Dedifferentiated amniotic fluid mesenchymal stem cell (primary cell): ENCODE measurements at regions not wholly inside any gene's neighbourhood (a gene's known extent, or its start where the extent isn't known, plus 50 kb on each side); places are given as distances from the start of the nearest gene placed in this dataset.
A peak's percentile ranks its signal among the peaks of the same experiment; 100 is the strongest.
"Not testable (repeated sequence)": the region's sequence is repeated elsewhere in the genome, so short reads cannot be mapped to it uniquely, and the experiment has no call there.

Experiments
- DNase-seq: peaks from one replicate; pipeline ENCODE4 v3.0.0-alpha.2; 2016; ENCODE audit errors: extremely low spot score

GRCh38 chr12:123062681-123063486 is 82.4 kb downstream of the ARL6IP4 start:
- peak; percentile 49 for DNase-seq

DNA sequence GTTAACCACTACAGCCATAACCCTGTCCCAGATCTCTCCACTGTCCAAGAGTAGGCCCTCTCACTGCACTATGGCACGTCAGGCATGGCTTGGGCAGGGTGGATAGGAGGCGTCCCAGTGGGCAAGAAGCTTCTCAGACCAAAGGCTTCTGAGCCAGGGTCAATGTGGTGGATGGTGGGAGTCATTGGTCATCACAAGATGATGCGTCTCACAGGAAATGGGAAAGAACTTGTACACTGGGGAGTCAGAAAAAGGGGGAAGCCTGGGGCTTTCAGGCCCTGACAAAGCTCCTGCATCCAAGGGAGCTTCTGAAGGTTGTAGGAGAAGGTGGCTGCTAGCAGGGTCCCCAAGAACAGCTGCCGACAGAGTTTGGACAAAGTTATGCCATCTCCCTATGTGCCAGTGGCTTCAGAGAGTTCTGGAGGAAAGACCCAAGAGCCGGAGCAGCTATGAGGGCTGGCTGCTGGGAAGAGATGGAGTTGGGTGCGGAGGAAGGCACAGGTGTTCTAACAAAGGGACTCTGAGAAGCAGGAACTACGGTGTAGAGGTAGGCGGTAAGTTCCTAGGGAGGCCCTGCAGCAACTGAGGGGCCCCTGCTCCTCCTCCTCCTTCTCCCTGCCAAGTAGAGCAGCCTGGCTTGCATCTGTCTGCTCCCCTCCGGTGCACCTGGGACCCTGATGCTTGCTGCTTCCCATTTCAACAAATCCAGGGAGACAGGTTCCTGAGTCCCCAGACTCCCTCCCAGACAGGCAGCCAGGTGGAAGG is 81.1 kb downstream of the ARL6IP4 start:
- no peak for DNase-seq

DNA sequence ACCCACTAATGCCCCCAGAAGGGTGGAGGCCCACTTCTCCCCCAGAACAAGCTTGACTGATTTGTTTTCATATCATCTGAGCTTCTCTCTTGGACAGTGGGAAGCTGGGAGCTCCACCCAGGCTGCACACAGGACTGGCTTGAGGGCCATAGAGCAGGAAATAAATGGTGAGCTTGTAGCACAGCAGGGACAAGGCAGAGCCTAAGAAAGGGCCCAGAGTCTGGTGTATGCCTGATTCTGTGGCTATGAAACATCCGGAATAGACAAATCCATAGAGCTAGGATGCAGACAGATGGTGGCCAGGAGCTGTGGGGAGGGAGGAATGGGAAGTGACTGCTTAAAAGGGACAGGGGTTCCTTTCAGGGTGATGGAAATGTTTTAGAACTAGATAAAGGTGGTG is 79.0 kb downstream of the ARL6IP4 start:
- DNase-seq = no peak

GRCh38 chr12:123058980-123059379 is 78.5 kb downstream of the ARL6IP4 start:
- no peak for DNase-seq

- no peak for DNase-seq
Measured at GRCh38 chr12:123058481-123058880, 78.0 kb downstream of the ARL6IP4 start.

DNA sequence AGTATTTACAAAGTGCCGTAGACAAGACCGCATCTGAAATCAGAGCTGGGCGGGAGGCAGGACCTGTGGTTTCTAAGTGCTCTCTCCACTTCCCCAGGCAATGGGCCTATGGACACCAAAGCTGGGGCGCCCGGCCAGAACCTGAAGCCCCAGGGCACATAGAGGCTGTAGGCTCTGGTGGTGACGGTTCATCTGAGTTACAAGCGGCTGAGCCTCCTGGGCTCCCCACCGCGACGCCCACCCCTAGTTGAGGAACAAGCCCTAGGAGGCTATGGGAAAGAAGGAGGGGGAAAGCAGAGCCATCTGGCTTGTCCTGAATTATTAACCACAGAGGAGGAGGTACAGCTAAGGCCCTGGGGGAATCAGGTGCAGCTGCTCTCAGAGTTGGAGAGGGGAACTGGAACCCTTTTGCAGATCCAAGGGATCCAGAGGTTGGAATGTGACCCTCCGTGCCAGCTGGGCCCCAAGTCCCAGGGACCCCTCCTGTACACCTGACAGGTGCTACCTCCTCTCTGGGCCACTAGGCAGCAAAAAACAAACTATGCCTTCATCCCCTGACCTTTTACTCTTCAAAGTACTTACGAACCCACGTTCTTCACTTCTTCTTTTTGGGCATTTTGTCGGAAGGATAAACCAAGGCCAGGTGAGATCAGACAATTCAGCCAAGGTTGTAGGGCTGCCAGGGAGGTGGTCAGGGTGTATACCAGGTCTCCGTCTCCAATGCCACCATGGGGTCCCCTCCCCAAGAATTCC is 77.2 kb downstream of the ARL6IP4 start:
- DNase-seq = no peak

DNA sequence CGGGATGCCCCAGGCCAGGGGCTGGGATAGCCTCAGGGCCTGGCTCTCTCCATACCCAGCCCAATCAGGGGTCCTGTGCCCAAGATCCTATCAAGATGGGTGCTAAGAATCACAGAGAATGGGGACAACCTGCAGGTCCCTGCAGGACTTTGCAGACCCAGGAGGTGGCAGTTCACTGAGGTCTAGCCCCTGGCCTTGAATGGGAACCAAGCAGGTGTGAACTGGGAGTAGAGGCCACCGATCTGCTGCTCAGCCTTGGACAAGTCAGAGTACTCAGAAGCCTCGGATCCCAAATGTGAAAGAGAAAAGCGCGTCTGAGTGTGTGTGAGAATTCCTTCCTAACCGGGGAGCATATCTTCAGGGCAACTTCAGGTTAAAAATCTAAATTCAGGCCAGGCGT is 76.2 kb downstream of the ARL6IP4 start:
- no peak for DNase-seq

GRCh38 chr12:123056053-123056452 is 75.6 kb downstream of the ARL6IP4 start:
- no peak for DNase-seq

GRCh38 chr12:123055281-123055766 is 74.8 kb downstream of the ARL6IP4 start:
- DNase-seq = no peak

DNA sequence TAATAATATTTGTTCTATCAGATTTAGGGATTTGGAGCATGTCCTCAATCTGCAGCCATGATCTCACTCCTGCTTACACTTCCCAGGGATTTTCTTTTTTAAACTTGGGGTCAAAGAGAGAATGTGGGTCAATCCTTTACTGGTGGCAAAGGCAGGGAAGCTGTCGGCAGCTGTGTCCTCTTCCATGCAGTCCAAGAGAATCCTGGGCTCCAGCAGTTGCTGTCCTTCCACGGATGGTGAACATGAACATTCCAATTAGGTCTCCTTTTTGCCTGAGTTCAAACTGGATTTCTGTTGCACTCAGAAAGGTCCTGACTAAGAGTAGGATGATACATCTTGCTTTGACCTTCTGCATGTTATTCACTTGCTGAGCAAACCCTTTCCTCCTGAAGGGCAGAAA is 73.9 kb downstream of the ARL6IP4 start:
- DNase-seq = no peak

- no peak for DNase-seq
Measured at GRCh38 chr12:123051556-123051955, 71.1 kb downstream of the ARL6IP4 start.

GRCh38 chr12:123050913-123051312 is 70.4 kb downstream of the ARL6IP4 start:
- no peak for DNase-seq

GRCh38 chr12:123050331-123050831 is 69.9 kb downstream of the ARL6IP4 start:
- no peak for DNase-seq

GRCh38 chr12:123049398-123050240 is 69.1 kb downstream of the ARL6IP4 start:
- DNase-seq = no peak

DNA sequence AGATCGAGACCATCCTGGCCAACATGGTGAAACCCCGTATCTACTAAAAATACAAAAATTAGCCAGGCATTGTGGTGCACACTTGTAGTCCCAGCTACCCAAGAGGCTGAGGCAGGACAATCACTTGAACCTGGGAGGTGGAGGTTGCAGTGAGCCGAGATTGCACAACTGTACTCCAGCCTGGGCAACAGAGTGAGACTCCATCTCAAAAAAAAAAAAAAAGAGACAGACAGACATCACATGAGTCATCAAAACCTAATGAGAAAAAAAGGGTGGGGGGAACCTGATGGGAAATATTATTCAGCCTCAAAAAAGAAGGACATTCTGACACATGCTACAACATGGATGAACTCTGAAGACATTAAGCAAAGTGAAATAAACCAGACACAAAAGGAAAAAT is 67.4 kb downstream of the ARL6IP4 start:
- not testable (repeated sequence) for DNase-seq

DNA sequence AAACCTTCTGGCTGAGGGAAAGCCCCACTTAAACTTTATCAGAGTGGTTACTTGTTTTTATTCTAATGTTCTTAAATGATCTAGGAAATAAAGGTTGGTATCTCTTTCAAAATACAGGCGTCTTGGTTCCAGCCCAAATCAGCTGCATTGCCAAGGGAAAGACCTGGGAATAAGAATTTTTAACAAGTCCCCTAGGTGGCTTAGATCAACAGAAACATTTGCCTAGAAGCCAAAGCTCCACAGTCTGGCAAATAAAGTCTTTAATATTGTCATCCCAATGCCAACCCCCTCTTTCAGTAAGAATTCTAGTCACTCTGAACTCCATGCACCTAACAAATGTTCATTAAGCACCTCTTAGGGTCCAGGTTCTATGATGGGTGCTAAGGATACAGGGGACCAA is 66.8 kb downstream of the ARL6IP4 start:
- DNase-seq = no peak

- DNase-seq = no peak
Measured at GRCh38 chr12:123046431-123046830, 66.0 kb downstream of the ARL6IP4 start.

DNA sequence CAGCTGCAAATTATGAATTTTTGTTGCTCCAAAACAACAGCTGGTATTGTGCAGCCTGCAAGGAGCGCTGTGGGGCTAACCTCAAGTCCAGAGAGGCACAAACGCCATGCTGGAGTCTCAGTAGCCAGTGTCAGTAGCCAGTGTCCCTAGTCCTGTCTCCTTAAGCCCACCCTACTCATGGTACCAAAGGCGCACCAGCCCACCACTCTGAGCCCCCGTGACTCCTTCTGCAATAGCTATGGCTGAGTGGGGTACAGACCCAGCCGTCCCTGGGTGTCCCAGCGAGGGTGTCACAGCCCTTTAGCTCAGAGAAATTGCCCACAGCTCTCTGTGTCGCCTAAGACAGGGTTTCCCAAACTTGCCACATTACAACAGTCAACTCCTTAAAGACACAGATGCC is 65.2 kb downstream of the ARL6IP4 start:
- no peak for DNase-seq

DNA sequence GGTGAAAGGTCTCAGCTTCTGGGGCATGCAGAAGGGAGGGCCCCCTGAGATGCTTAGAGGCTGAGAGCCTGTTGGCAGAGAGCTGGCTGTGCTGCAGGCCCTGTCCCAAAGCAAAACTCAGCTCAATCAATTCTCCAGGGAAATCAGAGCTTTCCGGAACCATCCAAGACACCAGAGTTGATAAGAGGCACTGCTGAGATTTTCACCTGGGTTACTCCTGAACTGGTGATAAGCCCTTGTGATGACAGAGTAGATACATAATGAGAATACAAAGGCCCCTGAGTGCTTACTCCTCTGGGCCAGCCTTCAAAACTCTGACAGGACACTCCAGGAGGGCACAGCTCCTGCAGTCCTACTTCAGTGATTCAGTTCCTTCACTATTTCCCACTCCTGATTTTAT is 63.9 kb downstream of the ARL6IP4 start:
- no peak for DNase-seq

DNA sequence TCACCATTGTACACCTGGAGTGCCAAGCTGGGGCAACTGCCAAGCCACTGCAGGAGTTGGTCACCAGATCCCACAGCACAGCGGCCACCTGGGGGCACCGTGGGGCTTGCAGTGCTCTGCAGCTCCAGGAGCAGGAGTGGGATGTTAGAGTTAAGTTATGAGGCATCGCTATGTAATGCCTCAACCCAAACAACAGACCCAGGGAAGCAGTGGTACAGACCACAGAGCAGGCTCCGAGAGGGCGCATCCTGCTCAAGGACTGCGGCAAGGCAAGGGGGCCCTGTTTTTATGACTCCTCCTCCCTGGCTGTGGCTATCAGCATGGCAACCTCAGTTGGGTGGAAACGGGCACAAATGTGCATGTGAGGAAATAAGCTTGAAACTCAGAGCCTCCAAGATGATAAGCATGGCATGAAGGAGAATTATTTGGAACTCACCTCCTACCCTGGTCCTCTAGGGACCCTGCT is 63.1 kb downstream of the ARL6IP4 start:
- DNase-seq = peak; percentile 86

- no peak for DNase-seq
Measured at GRCh38 chr12:123042833-123043232, 62.4 kb downstream of the ARL6IP4 start.
